Activated CD8-positive, alpha-beta T cell treated with anti-CD3 and anti-CD28 coated beads, Interleukin-2, amount 10 ng/mL, durations not matched to agents 7 days and 5 days (primary cell): ENCODE measurements at regions not wholly inside any gene's neighbourhood (a gene's known extent, or its start where the extent isn't known, plus 50 kb on each side); places are given as distances from the start of the nearest gene placed in this dataset.

Source experiments
- ATAC-seq: fragments of 150-1000 bp; cut with Tn5 transposase; one replicate; pipeline ENCODE4 v1.10.0; 2021; ENCODE audit warnings: moderate library complexity
- CTCF ChIA-PET: fragments of 350-600 bp; sonication (Branson Sonifier 250); formaldehyde crosslinking; loops from one replicate; lab custom pipeline; 2021; ENCODE audit warnings: antibody characterized with exemption; lab: Charles Lee
- POLR2A ChIA-PET: fragments of 350-600 bp; sonication (Branson Sonifier 250); formaldehyde crosslinking; loops from one replicate; lab custom pipeline; 2021; ENCODE audit warnings: antibody characterized with exemption; lab: Charles Lee
- DNase-seq: peaks from one replicate; pipeline ENCODE4 v3.0.0-alpha.2; 2020
- H3K27ac Mint-ChIP-seq: one replicate; pipeline ENCODE4 v1.8.0; 2021; ENCODE audit warnings: mild to moderate bottlenecking, mixed read lengths
- H3K27me3 Mint-ChIP-seq: one replicate; pipeline ENCODE4 v1.8.0; 2021; ENCODE audit warnings: low read depth, mixed read lengths
- H3K36me3 Mint-ChIP-seq: one replicate; pipeline ENCODE4 v1.8.0; 2021; ENCODE audit warnings: low read depth, mixed read lengths
- H3K4me1 Mint-ChIP-seq: one replicate; pipeline ENCODE4 v1.8.0; 2021; ENCODE audit warnings: low read depth, mixed read lengths
- H3K4me3 Mint-ChIP-seq: one replicate; pipeline ENCODE4 v1.8.0; 2021; ENCODE audit warnings: mild to moderate bottlenecking, mixed read lengths
- H3K9me3 Mint-ChIP-seq: one replicate; pipeline ENCODE4 v1.8.0; 2022; ENCODE audit warnings: mixed read lengths; ENCODE audit not compliant: insufficient read depth

DNA sequence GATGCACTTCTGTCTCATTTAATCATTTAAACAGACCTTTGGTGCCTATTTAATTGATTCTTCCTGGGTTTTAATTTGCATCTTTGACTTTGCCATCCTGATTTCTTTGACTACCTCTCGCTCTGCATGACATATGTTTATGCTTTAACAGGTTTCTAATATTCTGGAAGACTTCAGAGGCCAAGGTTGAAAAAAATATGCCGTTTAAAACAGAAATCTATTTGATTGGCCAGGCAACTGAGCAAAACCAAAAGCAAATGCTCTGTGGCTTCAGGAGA is 303.4 kb downstream of the IRS1 start:
- DNase-seq (no peak), ATAC-seq (no peak)
- CTCF ChIA-PET: no interaction called here
- Mint-ChIP-seq H3K4me3 (no peak overlapping the region), H3K9me3 (no peaks in the 10 kb centered on the region), H3K4me1 (no peaks in the 10 kb centered on the region), H3K27me3 (peaks cover 5% of the 10 kb centered on the region), H3K27ac (no peak overlapping the region), H3K36me3 (no peaks in the 10 kb centered on the region)
- POLR2A ChIA-PET: no interaction called here

DNA sequence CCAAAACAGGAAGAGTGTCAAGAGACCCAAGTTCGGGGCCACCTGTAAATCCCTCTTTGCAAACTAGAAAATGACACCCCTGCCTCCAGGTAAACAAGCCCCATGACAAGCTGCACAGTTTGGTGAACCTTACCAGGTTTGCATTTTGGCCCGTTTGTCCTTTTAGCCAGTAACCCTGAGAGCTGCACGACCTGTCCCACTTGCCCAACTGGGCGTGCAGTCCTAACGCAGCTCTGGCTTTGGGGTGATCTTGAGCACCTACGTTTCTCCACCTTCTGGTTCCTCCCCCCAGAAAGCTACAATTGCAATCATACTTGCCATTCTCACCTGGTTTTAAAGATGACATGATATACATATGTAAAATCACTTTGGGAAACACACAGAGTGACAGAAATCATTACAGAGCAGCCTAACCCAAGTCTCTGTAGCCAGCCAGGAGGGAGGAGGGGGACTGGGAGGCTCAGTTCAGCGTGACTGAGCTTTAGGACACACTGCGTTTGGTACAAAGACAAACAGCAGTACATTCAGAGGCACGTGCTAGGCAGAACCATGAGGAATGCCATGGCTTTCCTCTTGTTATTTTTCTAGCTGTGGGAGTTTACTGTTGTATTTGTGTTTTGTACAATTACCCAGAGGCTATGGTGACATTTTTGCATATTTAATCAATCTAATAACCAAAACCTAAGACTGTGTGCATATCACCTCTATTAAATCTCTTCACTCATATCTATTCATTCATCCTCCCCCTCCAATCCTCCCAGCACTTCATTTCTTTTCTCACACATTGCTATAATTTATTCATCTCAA is 304.0 kb downstream of the IRS1 start:
- POLR2A ChIA-PET: no interaction called here
- no peaks in the 10 kb centered on the region for H3K36me3 Mint-ChIP-seq
- H3K9me3 Mint-ChIP-seq: no peaks in the 10 kb centered on the region
- H3K4me3 Mint-ChIP-seq: no peak overlapping the region
- H3K4me1 Mint-ChIP-seq: no peaks in the 10 kb centered on the region
- H3K27me3 Mint-ChIP-seq: peaks cover 4% of the 10 kb centered on the region
- DNase-seq (no peak), ATAC-seq (no peak)
- CTCF ChIA-PET: no interaction called here
- no peak overlapping the region for H3K27ac Mint-ChIP-seq

DNA sequence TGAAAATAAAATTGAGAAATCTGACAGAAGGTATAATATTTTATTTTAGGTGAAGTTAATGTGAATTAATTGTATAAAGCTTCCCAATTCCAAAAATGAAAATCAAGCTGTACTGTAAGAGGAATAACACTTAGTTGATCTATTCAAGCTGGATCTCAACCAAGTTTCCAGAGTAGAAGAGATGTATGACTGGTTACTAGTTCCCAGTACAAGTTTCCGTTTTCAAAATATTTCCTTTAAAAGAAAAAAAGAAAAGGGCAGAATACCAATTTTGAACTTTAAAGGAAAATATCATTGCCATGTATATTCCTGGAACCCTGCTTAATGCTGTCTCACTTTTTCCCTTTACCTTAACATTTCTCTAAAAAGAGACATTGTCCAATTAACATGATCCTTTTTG is 308.5 kb downstream of the IRS1 start:
- Mint-ChIP-seq H3K27ac (no peak overlapping the region), H3K9me3 (no peaks in the 10 kb centered on the region), H3K4me3 (no peak overlapping the region), H3K27me3 (peaks cover 3% of the 10 kb centered on the region), H3K4me1 (no peaks in the 10 kb centered on the region), H3K36me3 (no peaks in the 10 kb centered on the region)
- ChIA-PET POLR2A (no interaction called here), CTCF (no interaction called here)
- ATAC-seq: no peak
- no peak for DNase-seq

DNA sequence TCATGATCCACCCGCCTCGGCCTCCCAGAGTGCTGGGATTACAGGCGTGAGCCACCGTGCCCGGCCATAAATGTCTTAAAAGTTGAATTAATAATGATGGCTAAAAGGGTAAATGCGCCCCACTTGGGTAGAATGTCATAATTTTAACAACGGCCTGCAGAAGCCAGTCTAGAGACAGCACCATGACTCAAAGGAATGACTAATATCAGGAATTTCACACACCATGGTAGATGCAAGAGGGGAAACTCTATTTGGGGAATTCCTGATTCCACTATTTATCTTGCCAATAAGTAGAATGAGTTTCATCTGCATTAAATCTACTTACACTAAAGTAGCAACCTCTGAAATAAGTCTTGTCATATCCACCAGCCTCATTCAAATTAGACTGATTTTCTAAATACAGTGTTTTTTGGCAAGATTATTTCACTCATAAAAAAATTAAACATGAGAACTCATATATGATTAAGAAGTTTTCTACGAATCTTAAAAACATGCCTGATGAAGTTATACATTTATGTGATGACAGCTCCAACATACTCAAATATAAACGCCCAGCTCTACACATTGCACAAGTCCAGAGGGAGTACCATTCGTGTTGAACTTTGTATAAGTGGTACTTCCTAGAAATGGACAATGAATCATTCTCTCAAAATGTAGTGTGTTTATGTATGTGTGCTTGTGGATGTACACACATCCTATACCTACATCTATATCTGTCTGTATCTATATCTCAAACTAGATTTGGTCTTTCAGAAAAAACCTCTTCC is 309.7 kb downstream of the IRS1 start:
- Mint-ChIP-seq H3K4me1 (no peaks in the 10 kb centered on the region), H3K27me3 (peaks cover 3% of the 10 kb centered on the region), H3K36me3 (no peaks in the 10 kb centered on the region), H3K4me3 (no peak overlapping the region), H3K27ac (no peak overlapping the region), H3K9me3 (no peaks in the 10 kb centered on the region)
- CTCF ChIA-PET: no interaction called here
- POLR2A ChIA-PET: no interaction called here
- no peak for DNase-seq
- no peak for ATAC-seq

DNA sequence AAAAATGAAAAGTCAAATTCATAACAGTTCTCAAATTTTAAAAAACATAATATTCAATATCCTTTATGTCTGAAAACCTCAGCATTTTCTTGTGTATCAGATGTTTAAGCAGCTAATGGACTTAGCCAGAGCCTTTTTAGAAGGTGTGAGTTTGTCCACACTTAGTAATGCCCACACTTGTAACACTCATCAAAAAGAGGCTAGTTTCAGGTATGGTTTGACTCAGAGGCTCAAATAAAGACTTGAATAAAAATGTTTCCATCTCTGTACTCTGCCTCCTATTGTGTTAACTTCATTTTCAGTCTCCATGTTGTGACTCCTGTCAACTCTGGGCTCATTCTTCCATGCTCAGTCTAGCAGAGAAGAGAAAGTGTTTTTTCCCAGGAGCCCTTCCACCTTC is 311.6 kb downstream of the IRS1 start:
- CTCF ChIA-PET: no interaction called here
- Mint-ChIP-seq H3K27ac (no peak overlapping the region), H3K4me3 (no peak overlapping the region), H3K4me1 (no peaks in the 10 kb centered on the region), H3K36me3 (no peaks in the 10 kb centered on the region), H3K9me3 (no peaks in the 10 kb centered on the region), H3K27me3 (peaks cover 6% of the 10 kb centered on the region)
- POLR2A ChIA-PET: no interaction called here
- DNase-seq (no peak), ATAC-seq (no peak)

DNA sequence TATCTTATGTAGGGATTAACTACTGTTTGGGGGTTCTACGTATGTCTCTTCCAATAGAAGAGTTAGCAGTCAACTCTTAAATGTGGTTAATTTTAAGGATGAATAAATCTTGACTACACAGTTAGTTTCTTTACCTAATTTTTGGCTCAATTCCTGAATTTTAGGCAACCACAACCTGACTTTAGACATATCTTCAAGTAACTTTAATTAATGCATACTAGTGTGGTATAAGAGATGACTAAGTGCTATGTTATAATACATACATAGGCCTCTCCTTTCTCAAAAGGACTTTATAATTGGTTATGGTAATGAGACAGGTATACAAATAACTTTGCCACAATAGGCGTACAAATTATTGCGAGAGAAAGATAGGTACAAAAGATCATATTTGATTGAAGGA is 312.0 kb downstream of the IRS1 start:
- Mint-ChIP-seq H3K36me3 (no peaks in the 10 kb centered on the region), H3K27me3 (peaks cover 6% of the 10 kb centered on the region), H3K4me3 (no peak overlapping the region), H3K9me3 (no peaks in the 10 kb centered on the region), H3K27ac (no peak overlapping the region), H3K4me1 (no peaks in the 10 kb centered on the region)
- ChIA-PET POLR2A (no interaction called here), CTCF (no interaction called here)
- ATAC-seq (no peak), DNase-seq (no peak)

DNA sequence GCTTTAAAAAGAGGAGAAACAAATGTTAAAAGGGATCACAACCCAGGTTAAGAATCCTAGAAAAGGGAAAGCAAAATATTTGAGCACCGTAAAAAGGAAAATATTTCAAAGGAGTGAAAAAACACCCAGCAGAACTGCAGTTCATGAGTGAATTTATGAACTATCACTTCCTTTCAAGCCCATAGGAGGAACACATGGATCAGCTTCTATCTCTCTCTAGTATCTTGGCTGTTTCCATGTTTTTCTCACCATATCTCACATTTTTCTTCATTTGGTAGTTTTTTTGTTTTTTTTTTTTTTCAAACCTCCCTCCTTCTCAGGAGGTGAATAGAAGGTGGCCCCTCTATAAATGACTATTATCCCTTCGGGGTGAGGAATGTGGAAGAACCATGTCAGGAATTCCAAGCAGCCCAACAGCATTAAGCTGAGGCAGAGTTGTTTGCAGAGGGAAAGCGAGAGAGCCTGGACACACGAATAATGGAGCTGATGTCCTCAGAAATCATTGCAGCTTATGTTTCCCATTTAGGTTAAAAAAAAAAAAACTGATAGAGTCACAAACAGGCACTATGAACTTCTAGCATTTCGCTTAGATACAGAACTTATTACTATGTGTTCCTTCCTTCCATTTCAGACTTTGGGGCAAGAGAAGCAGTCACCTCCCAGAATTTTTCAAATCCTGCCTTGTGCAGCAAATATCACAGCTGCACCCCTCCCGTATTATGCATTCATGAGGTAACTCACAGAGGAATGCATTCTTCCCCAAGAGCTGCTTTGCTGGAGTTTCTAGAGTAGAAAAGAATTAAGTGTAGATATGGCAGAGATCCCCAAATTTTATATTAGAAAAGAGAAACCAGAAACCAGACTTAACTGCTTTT is 315.6 kb downstream of the IRS1 start:
- no peaks in the 10 kb centered on the region for H3K36me3 Mint-ChIP-seq
- H3K27ac Mint-ChIP-seq: no peak overlapping the region
- ChIA-PET CTCF (no interaction called here), POLR2A (no interaction called here)
- H3K9me3 Mint-ChIP-seq: no peaks in the 10 kb centered on the region
- peaks cover 3% of the 10 kb centered on the region for H3K27me3 Mint-ChIP-seq
- DNase-seq: no peak
- H3K4me1 Mint-ChIP-seq: no peaks in the 10 kb centered on the region
- no peak for ATAC-seq
- H3K4me3 Mint-ChIP-seq: no peak overlapping the region

DNA sequence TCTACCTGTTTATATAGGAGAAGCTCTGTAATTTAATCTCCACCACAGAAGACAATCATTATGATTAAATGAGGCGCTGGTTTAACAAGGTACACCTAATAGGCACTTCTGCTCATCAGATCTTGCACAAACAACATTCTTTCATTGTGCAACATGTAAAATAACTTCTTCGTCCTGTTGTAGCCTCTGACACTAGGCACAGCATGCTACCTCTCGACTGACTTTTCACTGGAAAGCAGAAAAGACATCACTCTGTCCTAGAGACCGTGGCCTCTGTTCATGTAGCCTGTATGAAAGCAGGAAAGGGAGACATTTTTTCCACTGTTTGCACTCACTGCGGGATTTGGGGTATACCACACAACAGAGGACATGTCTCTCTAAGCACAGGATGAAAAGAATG is 316.5 kb downstream of the IRS1 start:
- no peaks in the 10 kb centered on the region for H3K4me1 Mint-ChIP-seq
- no peak overlapping the region for H3K4me3 Mint-ChIP-seq
- H3K36me3 Mint-ChIP-seq: no peaks in the 10 kb centered on the region
- no peak for DNase-seq
- no peak for ATAC-seq
- peaks cover 3% of the 10 kb centered on the region for H3K27me3 Mint-ChIP-seq
- CTCF ChIA-PET: no interaction called here
- POLR2A ChIA-PET: no interaction called here
- H3K9me3 Mint-ChIP-seq: no peaks in the 10 kb centered on the region
- no peak overlapping the region for H3K27ac Mint-ChIP-seq

DNA sequence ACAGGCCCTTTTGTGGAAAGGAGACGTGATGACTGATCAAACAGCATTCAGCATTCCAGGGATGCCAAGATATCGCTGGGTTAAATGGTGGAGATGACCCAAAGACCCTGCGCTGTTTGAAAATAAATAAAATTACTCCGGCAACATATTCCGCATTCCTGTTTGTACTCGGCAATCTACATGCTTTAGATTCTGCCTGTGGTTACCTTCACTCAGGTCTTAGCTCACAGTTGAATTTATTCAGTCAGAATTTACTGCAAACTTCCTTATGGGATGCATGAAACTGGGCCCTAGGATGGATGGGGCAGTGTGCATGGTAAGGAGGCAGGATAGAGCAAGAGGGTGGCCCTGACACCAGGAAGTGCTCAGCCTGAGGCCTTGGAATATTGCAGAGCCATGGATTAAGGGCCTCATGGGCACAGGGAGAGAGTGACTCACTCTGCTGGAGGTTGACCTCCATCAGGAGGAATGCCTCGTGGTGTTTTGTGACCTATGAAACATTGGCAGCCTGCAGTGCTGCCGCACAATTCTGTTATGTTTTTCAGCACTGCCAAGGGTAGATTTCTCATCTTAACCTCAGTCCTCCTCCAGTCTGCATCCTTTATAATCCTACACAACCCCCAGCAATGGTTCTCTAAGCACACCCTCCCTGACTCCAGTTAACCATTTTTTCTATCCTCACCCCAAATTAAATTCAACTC is 321.4 kb downstream of the IRS1 start:
- Mint-ChIP-seq H3K4me1 (no peaks in the 10 kb centered on the region), H3K27ac (no peak overlapping the region), H3K27me3 (no peaks in the 10 kb centered on the region), H3K4me3 (no peak overlapping the region), H3K36me3 (no peaks in the 10 kb centered on the region), H3K9me3 (no peaks in the 10 kb centered on the region)
- ATAC-seq (no peak), DNase-seq (no peak)
- CTCF ChIA-PET: interaction anchor here (0.6 kb wide), 1 partner anchor 1444 kb away, joined by 3 read pairs; no protein-coding TSS in a partner anchor
- POLR2A ChIA-PET: no interaction called here

DNA sequence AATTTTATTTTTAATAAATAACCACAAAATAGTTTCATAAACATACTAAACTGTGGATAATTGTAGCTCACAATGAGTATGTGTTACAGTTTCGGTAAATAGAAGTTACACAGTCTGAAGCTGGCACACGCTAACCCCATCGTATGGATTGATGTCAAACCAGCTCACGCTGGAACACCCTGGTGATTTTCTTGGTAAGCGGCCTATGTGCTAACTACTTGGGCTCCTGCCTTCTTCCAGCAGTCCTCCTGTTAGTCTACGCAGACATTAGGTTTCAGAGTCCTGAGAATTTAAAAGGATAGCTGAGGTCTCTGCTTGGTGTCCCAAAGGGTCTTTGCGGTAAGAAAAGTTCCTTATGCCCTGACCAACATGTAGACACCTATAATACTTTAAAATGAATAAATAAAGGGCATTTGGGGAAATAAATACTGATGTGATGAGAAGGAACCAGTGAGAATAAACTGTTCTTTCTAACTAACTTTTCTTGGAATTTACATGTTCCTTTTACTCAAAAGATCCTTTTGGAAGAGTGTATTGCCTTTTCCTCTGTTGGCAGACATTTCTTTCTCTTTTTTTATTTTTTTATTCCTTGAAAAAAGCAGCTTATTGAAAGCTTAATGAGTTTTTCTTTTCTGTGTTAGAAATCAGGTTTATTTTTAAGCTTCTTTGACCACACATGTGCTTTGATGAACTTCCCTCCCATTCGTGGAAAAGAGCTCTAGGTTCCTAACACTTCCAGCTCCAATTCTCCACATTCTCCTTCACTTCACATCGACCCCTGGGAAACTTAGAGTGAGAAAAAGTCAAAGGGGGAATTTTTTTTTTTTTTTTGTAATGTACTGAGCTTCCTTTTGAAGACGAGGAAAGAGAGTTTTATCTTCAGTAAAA is 322.2 kb downstream of the IRS1 start:
- ATAC-seq: no peak
- no peak overlapping the region for H3K27ac Mint-ChIP-seq
- H3K4me3 Mint-ChIP-seq: no peak overlapping the region
- H3K27me3 Mint-ChIP-seq: no peaks in the 10 kb centered on the region
- POLR2A ChIA-PET: no interaction called here
- no peaks in the 10 kb centered on the region for H3K4me1 Mint-ChIP-seq
- CTCF ChIA-PET: interaction anchor here (0.6 kb wide), 1 partner anchor 1445 kb away, joined by 3 read pairs; no protein-coding TSS in a partner anchor
- no peak for DNase-seq
- H3K36me3 Mint-ChIP-seq: no peaks in the 10 kb centered on the region
- no peaks in the 10 kb centered on the region for H3K9me3 Mint-ChIP-seq

DNA sequence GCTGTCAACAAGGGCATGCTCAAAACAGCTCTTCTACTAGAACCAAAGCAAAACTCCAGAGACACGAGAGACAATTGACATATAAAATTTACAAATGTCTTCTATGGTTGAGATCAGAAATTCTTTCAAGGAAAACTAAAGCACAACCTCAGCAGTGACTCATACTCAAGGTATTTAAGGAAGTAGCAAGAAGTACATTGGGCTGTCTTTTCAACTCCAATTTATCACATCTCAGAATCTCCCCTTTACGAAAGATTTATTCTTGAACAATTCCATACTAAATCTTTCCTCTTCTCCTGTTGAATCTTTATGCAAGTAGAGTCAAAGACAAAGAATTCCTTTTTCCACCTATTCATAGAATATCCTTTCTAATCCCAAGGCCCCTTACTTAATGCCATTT is 324.0 kb downstream of the IRS1 start:
- peaks cover 4% of the 10 kb centered on the region for H3K27me3 Mint-ChIP-seq
- H3K36me3 Mint-ChIP-seq: no peaks in the 10 kb centered on the region
- no peaks in the 10 kb centered on the region for H3K4me1 Mint-ChIP-seq
- H3K9me3 Mint-ChIP-seq: no peaks in the 10 kb centered on the region
- no peak overlapping the region for H3K4me3 Mint-ChIP-seq
- ATAC-seq: no peak
- POLR2A ChIA-PET: no interaction called here
- no peak for DNase-seq
- H3K27ac Mint-ChIP-seq: no peak overlapping the region
- CTCF ChIA-PET: no interaction called here
